ENCODE measurements at regions not wholly inside any gene's neighbourhood (a gene's known extent, or its start where the extent isn't known, plus 50 kb on each side); places are given as distances from the start of the nearest gene placed in this dataset.
"Not testable (repeated sequence)": the region's sequence is repeated elsewhere in the genome, so short reads cannot be mapped to it uniquely, and the experiment has no call there.

DNA sequence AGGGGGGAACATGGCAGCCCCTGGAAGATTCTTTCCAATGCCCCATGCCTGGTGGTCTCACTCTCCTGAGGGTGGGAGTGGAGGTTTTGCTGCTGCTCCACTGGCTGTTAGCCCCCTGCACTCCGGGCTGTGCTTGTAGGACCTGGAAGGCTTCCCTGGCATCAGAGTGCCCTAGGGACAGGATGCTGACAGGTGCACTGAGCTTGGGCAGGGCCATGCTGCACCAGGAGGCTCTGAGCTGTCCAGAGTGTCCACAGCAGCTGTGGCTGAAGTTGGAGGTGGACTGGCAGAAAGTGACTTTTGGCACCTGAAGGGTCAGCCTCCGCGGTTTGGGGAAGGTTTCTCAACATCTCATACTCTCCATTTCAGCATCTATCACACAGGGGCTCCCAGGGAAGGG, 249.1 kb downstream of the GADD45G start:
- H4K20me1 ChIP-seq (ENCODE audit: insufficient read depth) = no peaks in the 10 kb centered on the region
- H3K36me3 ChIP-seq (ENCODE audit: insufficient read depth, low read length) = no peaks in the 10 kb centered on the region
- H3K4me3 ChIP-seq (ENCODE audit: low read length) = no peak overlapping the region
- no peaks in the 10 kb centered on the region for H3F3A ChIP-seq (ENCODE audit: insufficient read depth, low read length, poor library complexity, severe bottlenecking)
- no peak overlapping the region for H3K4me2 ChIP-seq (ENCODE audit: low read length)
- no peak overlapping the region for H3K27ac ChIP-seq (ENCODE audit: low read length)
- H3K9me3 ChIP-seq (ENCODE audit: low read length) = no peaks in the 10 kb centered on the region
- TF ChIP-seq, protein P1, sequence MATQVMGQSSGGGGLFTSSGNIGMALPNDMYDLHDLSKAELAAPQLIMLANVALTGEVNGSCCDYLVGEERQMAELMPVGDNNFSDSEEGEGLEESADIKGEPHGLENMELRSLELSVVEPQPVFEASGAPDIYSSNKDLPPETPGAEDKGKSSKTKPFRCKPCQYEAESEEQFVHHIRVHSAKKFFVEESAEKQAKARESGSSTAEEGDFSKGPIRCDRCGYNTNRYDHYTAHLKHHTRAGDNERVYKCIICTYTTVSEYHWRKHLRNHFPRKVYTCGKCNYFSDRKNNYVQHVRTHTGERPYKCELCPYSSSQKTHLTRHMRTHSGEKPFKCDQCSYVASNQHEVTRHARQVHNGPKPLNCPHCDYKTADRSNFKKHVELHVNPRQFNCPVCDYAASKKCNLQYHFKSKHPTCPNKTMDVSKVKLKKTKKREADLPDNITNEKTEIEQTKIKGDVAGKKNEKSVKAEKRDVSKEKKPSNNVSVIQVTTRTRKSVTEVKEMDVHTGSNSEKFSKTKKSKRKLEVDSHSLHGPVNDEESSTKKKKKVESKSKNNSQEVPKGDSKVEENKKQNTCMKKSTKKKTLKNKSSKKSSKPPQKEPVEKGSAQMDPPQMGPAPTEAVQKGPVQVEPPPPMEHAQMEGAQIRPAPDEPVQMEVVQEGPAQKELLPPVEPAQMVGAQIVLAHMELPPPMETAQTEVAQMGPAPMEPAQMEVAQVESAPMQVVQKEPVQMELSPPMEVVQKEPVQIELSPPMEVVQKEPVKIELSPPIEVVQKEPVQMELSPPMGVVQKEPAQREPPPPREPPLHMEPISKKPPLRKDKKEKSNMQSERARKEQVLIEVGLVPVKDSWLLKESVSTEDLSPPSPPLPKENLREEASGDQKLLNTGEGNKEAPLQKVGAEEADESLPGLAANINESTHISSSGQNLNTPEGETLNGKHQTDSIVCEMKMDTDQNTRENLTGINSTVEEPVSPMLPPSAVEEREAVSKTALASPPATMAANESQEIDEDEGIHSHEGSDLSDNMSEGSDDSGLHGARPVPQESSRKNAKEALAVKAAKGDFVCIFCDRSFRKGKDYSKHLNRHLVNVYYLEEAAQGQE (IDR thresholded peaks at IDR 0.05; ENCODE audit: borderline replicate concordance) = no peak
- no peak for TF ChIP-seq MXI1 (conservative IDR thresholded peaks at IDR 0.05; ENCODE audit: poor library complexity, severe bottlenecking)
- no peak for TF ChIP-seq EP300 (conservative IDR thresholded peaks at IDR 0.05; ENCODE audit: poor library complexity, severe bottlenecking)
- TF ChIP-seq EZH2 (IDR thresholded peaks at IDR 0.05; ENCODE audit: borderline replicate concordance, insufficient read depth, low read length, poor library complexity, severe bottlenecking) = no peak
- TF ChIP-seq POLR2AphosphoS5 (IDR thresholded peaks at IDR 0.05) = no peak
- TF ChIP-seq SMC3 (conservative IDR thresholded peaks at IDR 0.05; ENCODE audit: poor library complexity) = no peak
- TF ChIP-seq CTCF (IDR thresholded peaks at IDR 0.05; ENCODE audit: poor library complexity, severe bottlenecking) = no peak
- no peak for TF ChIP-seq TAF1 (IDR thresholded peaks at IDR 0.05; ENCODE audit: low read depth)
- TF ChIP-seq RAD21 (conservative IDR thresholded peaks at IDR 0.05) = no peak
- no peaks in the 10 kb centered on the region for H3K79me2 ChIP-seq (replicated peaks; ENCODE audit: insufficient read depth, low read length)
- no peaks in the 10 kb centered on the region for H3K9me2 ChIP-seq (ENCODE audit: insufficient read depth, low read length)
- H2AFZ ChIP-seq (ENCODE audit: low read depth, low read length) = no peak overlapping the region
- H3K9ac ChIP-seq (ENCODE audit: low read length) = no peak overlapping the region
- no peaks in the 10 kb centered on the region for H3K27me3 ChIP-seq (ENCODE audit: insufficient read depth, low read depth, low read length)

DNA sequence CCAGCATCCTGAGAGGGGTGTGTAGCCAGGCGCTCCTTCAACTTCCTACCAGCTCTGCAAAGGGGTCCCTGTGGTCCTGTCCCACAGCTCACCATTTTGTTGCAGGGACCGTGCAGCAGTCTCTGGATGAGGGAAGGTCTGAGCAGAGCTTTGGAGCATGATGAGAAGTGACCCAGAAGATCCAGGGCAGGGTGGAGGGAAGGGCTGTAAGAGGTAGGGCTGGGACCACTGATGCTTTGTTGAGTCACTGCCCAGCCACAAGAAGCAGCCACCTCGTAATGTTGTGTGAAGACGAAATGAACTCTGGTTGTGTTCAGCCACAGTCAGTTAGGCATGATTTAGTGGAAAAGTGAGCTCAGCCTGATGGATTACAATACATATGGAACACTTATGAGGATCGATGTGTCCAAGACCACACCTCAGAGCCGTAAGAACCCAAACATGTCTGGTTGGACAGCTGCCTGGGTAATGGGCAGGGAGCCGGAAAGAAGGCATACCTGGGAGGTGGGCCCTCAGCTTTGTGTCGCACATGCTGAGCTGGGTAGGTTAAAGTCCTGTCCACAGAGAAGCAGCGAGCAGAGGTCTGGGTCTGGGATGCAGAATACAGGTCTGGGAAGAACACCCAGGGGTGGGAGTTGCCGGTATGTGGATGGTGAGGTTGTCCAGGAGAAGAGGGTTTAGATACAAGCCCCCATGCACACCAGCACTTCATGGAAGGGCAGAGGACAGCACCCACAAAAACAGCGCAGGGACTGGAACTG, 250.1 kb downstream of the GADD45G start:
- Histone ChIP-seq H3K9me2 (ENCODE audit: insufficient read depth, low read length) (no peaks in the 10 kb centered on the region), H3K27ac (ENCODE audit: low read length) (no peak overlapping the region), H2AFZ (ENCODE audit: low read depth, low read length) (no peak overlapping the region), H4K20me1 (ENCODE audit: insufficient read depth) (no peaks in the 10 kb centered on the region), H3K36me3 (ENCODE audit: insufficient read depth, low read length) (no peaks in the 10 kb centered on the region), H3K9ac (ENCODE audit: low read length) (no peak overlapping the region), H3K4me3 (ENCODE audit: low read length) (no peak overlapping the region), H3K9me3 (ENCODE audit: low read length) (no peaks in the 10 kb centered on the region), H3K27me3 (ENCODE audit: insufficient read depth, low read depth, low read length) (no peaks in the 10 kb centered on the region), H3K79me2 (replicated peaks; ENCODE audit: insufficient read depth, low read length) (no peaks in the 10 kb centered on the region), H3K4me2 (ENCODE audit: low read length) (no peak overlapping the region), H3F3A (ENCODE audit: insufficient read depth, low read length, poor library complexity, severe bottlenecking) (no peaks in the 10 kb centered on the region)
- TF ChIP-seq TAF1 (IDR thresholded peaks at IDR 0.05; ENCODE audit: low read depth) = no peak
- no peak for TF ChIP-seq RAD21 (conservative IDR thresholded peaks at IDR 0.05)
- no peak for TF ChIP-seq MXI1 (conservative IDR thresholded peaks at IDR 0.05; ENCODE audit: poor library complexity, severe bottlenecking)
- no peak for TF ChIP-seq EP300 (conservative IDR thresholded peaks at IDR 0.05; ENCODE audit: poor library complexity, severe bottlenecking)
- TF ChIP-seq POLR2AphosphoS5 (IDR thresholded peaks at IDR 0.05) = no peak
- no peak for TF ChIP-seq CTCF (IDR thresholded peaks at IDR 0.05; ENCODE audit: poor library complexity, severe bottlenecking)
- no peak for TF ChIP-seq EZH2 (IDR thresholded peaks at IDR 0.05; ENCODE audit: borderline replicate concordance, insufficient read depth, low read length, poor library complexity, severe bottlenecking)
- TF ChIP-seq SMC3 (conservative IDR thresholded peaks at IDR 0.05; ENCODE audit: poor library complexity) = no peak
- TF ChIP-seq, protein P1 (IDR thresholded peaks at IDR 0.05; ENCODE audit: borderline replicate concordance) = no peak

GRCh38 chr9:89856296-89856695, 251.5 kb downstream of the GADD45G start:
- H2AFZ ChIP-seq (ENCODE audit: low read depth, low read length); H3F3A ChIP-seq (ENCODE audit: insufficient read depth, low read length, poor library complexity, severe bottlenecking); H3K9ac ChIP-seq (ENCODE audit: low read length); H3K27ac ChIP-seq (ENCODE audit: low read length); H3K9me2 ChIP-seq (ENCODE audit: insufficient read depth, low read length); H3K36me3 ChIP-seq (ENCODE audit: insufficient read depth, low read length); H3K4me2 ChIP-seq (ENCODE audit: low read length); H3K4me3 ChIP-seq (ENCODE audit: low read length); H3K9me3 ChIP-seq (ENCODE audit: low read length); H3K79me2 ChIP-seq (replicated peaks; ENCODE audit: insufficient read depth, low read length); H3K27me3 ChIP-seq (ENCODE audit: insufficient read depth, low read depth, low read length); H4K20me1 ChIP-seq (ENCODE audit: insufficient read depth): not testable (repeated sequence)
